HepG2 (cell line): ENCODE measurements at regions not wholly inside any gene's neighbourhood (a gene's known extent, or its start where the extent isn't known, plus 50 kb on each side); places are given as distances from the start of the nearest gene placed in this dataset.
A peak's percentile ranks its signal among the peaks of the same experiment; 100 is the strongest.
"Not testable (repeated sequence)": the region's sequence is repeated elsewhere in the genome, so short reads cannot be mapped to it uniquely, and the experiment has no call there.

Source experiments
- ATAC-seq: fragments of 200-7000 bp; cut with Tn5 transposase; 3 replicates; pipeline ENCODE4 v1.9.1; 2020; ENCODE audit warnings: mild to moderate bottlenecking, moderate library complexity
- BruUV-seq: library from RNA; stranded (reverse); fragments of 400-500 nt; replicated peaks from 2 replicates; lab custom pipeline; 2021; lab: Mats Ljungman, UMichigan
- CTCF ChIA-PET: fragments of 300-600 bp; formaldehyde crosslinking; extraction: SDS; loops from one replicate; lab custom pipeline; 2021; ENCODE audit warnings: low total read pairs, inconsistent platforms, low intra/inter-chr PET ratio; lab: Yijun Ruan, JAX
- POLR2A ChIA-PET: fragments of 350-600 bp; sonication (Branson Sonifier 250); formaldehyde crosslinking; loops from one replicate; lab custom pipeline; 2020; ENCODE audit warnings: antibody characterized with exemption, inconsistent platforms; lab: Yijun Ruan, JAX
- DNase-seq: peaks from one replicate; pipeline ENCODE4 v3.0.0-alpha.2; 2015; ENCODE audit warnings: low spot score
- FAIRE-seq: peaks from 3 replicates; lab custom pipeline; 2011; peaks lifted over from hg19 to GRCh38; lab: Jason Lieb, UNC
- H2AFZ ChIP-seq: one replicate; pipeline ENCODE4 v1.6.1; 2011; ENCODE audit warnings: low read length, inconsistent platforms
- H3K27ac ChIP-seq: fragments of 300-600 bp; 3 replicates; pipeline ENCODE4 v1.8.0; 2011; ENCODE audit warnings: mixed run types, mild to moderate bottlenecking, mixed read lengths, low read length, inconsistent platforms; ENCODE audit not compliant: insufficient read depth; ENCODE audit errors: extremely low read length
- H3K27me3 ChIP-seq, 2 experiments: fragments of 200-600 bp in 1 of 2; 2 replicates in 1 of 2; 3 replicates in 1 of 2; pipeline versions ENCODE4 v1.6.0 to v1.8.0; 2011; ENCODE audit warnings: low read length in 2 of 2, mild to moderate bottlenecking in 2 of 2, moderate library complexity in 2 of 2, inconsistent platforms in 1 of 2; ENCODE audit not compliant: insufficient read depth in 2 of 2, control insufficient read depth in 1 of 2
- H3K36me3 ChIP-seq, 2 experiments: fragments of 200-600 bp in 1 of 2; replicated peaks in 1 of 2; 2 replicates in 1 of 2; 3 replicates in 1 of 2; pipeline versions ENCODE4 v1.5.1 to v1.8.0; 2011; ENCODE audit warnings: low read length in 2 of 2, inconsistent platforms in 1 of 2; ENCODE audit not compliant: insufficient read depth in 2 of 2, control insufficient read depth in 1 of 2
- H3K4me1 ChIP-seq: 2 replicates; pipeline ENCODE4 v1.5.1; 2012; ENCODE audit warnings: low read length, inconsistent platforms; ENCODE audit not compliant: insufficient read depth
- H3K4me2 ChIP-seq: 2 replicates; pipeline ENCODE4 v1.6.0; 2011; ENCODE audit warnings: low read depth, low read length, inconsistent platforms
- H3K4me3 ChIP-seq, 3 experiments: fragments of 200-600 bp in 1 of 3; sonication (generic), shearing (Covaris generic) in 1 of 3; replicated peaks in 1 of 3; 2 replicates each; pipeline ENCODE4 v1.5.1; 2011 to 2016; ENCODE audit warnings: low read length in 3 of 3, inconsistent platforms in 2 of 3, low read depth in 2 of 3, mild to moderate bottlenecking in 2 of 3, control low read depth in 1 of 3, mixed read lengths in 1 of 3; ENCODE audit not compliant: insufficient read depth in 1 of 3
- H3K79me2 ChIP-seq: one replicate; pipeline ENCODE4 v1.6.1; 2011; ENCODE audit warnings: low read length, inconsistent platforms; ENCODE audit not compliant: insufficient read depth
- H3K9ac ChIP-seq: 2 replicates; pipeline ENCODE4 v1.6.0; 2011; ENCODE audit warnings: mild to moderate bottlenecking, low read depth, low read length, inconsistent platforms; ENCODE audit not compliant: insufficient read depth
- H3K9me3 ChIP-seq: 2 replicates; pipeline ENCODE4 v1.5.1; 2012; ENCODE audit warnings: mild to moderate bottlenecking, low read length
- H4K20me1 ChIP-seq: 2 replicates; pipeline ENCODE4 v1.6.0; 2011; ENCODE audit warnings: inconsistent platforms, mild to moderate bottlenecking, low read length, moderate library complexity; ENCODE audit not compliant: insufficient read depth
- ATM ChIP-seq: fragments of 450-650 bp; IDR thresholded peaks from 2 replicates; pipeline ENCODE4 v1.7.1; 2017; ENCODE audit warnings: mild to moderate bottlenecking, borderline replicate concordance
- BHLHE40 ChIP-seq: IDR thresholded peaks from 2 replicates; pipeline ENCODE4 v1.6.1; 2011; ENCODE audit warnings: low read length, improper control_type of control experiment
- ESRRA ChIP-seq: sonication (generic); formaldehyde crosslinking; IDR thresholded peaks from 2 replicates; pipeline ENCODE4 v1.5.1; 2020; ENCODE audit warnings: mild to moderate bottlenecking, low read depth, missing genetic modification reagents
- MAFF ChIP-seq: IDR thresholded peaks from 2 replicates; pipeline ENCODE4 v1.6.1; 2011; ENCODE audit warnings: low read depth, low read length, improper control_type of control experiment
- MAFK ChIP-seq, 2 experiments: IDR thresholded peaks in 1 of 2; conservative IDR thresholded peaks in 1 of 2; 2 replicates each; pipeline ENCODE4 v1.6.1; 2011; ENCODE audit warnings: improper control_type of control experiment in 2 of 2, low read length in 2 of 2
- TBX3 ChIP-seq: fragments of 450-650 bp; IDR thresholded peaks from 2 replicates; pipeline ENCODE4 v1.6.1; 2017; ENCODE audit warnings: antibody characterized with exemption, mild to moderate bottlenecking, inconsistent platforms, borderline replicate concordance
- TP53 ChIP-seq: sonication (generic); formaldehyde crosslinking; conservative IDR thresholded peaks from 2 replicates; pipeline ENCODE4 v1.4.0; 2020; ENCODE audit warnings: missing genetic modification reagents
- U2AF2 ChIP-seq: fragments of 200-400 bp; formaldehyde crosslinking; IDR thresholded peaks from 2 replicates; pipeline ENCODE4 v1.6.1; 2017; ENCODE audit warnings: low read depth, mild to moderate bottlenecking, low read length
- ZSCAN30 ChIP-seq: sonication (generic); formaldehyde crosslinking; IDR thresholded peaks from 2 replicates; pipeline ENCODE4 v1.5.0; 2020; ENCODE audit warnings: mild to moderate bottlenecking, missing genetic modification reagents
- WGBS: methylation state at CpG from one replicate; pipeline ENCODE4 v1.1.6; 2017; ENCODE audit warnings: low lambda C conversion rate; 5-methylcytosine and 5-hydroxymethylcytosine counted together
- in situ Hi-C: cut with HindIII; loops from 2 replicates; pipeline ENCODE4 v1.10.0; 2017; ENCODE audit warnings: low pct_unique_long_range_greater_than_20kb; ENCODE audit not compliant: extremely low pct_ligation_motif_present
- intact Hi-C: fragments of 100-400 bp; cut with micrococcal nuclease; formaldehyde crosslinking; loops from one replicate; pipeline ENCODE4 v1.10.0; 2022; ENCODE audit not compliant: unreplicated experiment
- TF ChIP-seq, protein P1 (sequence below): sonication (generic); formaldehyde crosslinking; IDR thresholded peaks from 2 replicates; pipeline ENCODE4 v1.4.0; 2020; ENCODE audit warnings: missing genetic modification reagents, low read depth, mild to moderate bottlenecking, borderline replicate concordance
- TF ChIP-seq, protein P2 (sequence below): sonication (generic); formaldehyde crosslinking; IDR thresholded peaks from 2 replicates; pipeline ENCODE4 v1.4.0; 2020; ENCODE audit warnings: mild to moderate bottlenecking, missing genetic modification reagents, borderline replicate concordance
- TF ChIP-seq, protein P3 (sequence below): sonication (generic); formaldehyde crosslinking; IDR thresholded peaks from 2 replicates; pipeline ENCODE4 v1.4.0; 2020; ENCODE audit warnings: missing genetic modification reagents, borderline replicate concordance
- TF ChIP-seq, protein P4 (sequence below): sonication (generic); formaldehyde crosslinking; IDR thresholded peaks from 2 replicates; pipeline ENCODE4 v1.5.0; 2020; ENCODE audit warnings: missing genetic modification reagents, mild to moderate bottlenecking, borderline replicate concordance

DNA sequence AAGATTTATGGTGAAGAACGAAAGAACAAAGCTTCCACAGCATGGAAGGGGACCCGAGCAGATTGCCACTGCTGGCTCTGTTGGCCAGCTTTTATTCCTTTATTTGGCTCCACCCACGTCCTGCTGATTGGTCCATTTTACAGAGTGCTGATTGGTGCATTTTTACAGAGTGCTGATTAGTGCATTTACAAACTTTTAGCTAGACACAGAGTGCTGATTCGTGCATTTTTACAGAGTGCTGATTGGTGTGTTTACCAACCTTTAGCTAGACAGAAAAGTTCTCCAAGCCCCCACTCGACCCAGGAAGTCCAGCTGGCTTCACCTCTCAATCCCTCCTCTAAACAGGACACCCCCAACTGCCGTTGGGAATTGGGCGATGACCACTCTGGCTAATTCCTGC, 511.5 kb downstream of the CCER1 start:
- H3K79me2 ChIP-seq, DNase-seq, H4K20me1 ChIP-seq, CTCF ChIA-PET, POLR2A ChIA-PET, H3K9ac ChIP-seq, H2AFZ ChIP-seq, FAIRE-seq, ATAC-seq, H3K27me3 ChIP-seq, intact Hi-C loops, H3K36me3 ChIP-seq, BruUV-seq, in situ Hi-C loops, H3K4me2 ChIP-seq, H3K27ac ChIP-seq, H3K4me1 ChIP-seq, H3K4me3 ChIP-seq: not testable (repeated sequence)
- 4% methylated on average over 5 of the region's 7 CpGs for WGBS
- TF ChIP-seq MAFK (conservative IDR thresholded peaks at IDR 0.05 in 1 of 2, IDR thresholded peaks at IDR 0.05 in 1 of 2; ENCODE audit: low read length in 2 of 2): peak in 1 of 2 experiments; percentile 63; a peak in 3 of 4 replicates
- 0 out of 2 replicates have a peak, but pooled peaks have one; percentile 40 for TF ChIP-seq MAFF
- H3K9me3 ChIP-seq: peaks cover 74% of the 10 kb centered on the region

DNA sequence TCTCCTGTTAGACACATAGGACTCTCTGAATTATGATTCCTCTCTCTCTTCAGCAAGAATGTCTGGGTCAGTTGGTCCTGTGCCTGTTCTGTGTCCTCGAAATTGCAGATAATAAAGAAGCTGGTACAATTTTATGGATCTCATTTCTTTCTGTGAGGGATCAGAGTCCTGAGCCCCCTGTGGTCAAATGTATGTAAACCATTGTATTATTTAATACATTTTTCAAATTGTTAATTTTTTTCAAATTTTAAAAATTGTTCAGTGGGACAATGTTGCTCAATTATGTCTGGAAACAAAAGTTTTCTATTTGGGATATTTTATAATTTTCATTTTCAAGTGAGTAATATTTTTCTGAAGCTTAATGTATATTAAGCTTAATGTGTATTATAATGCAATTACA, 513.5 kb downstream of the CCER1 start:
- Histone ChIP-seq H3K27me3 (no peaks in the 10 kb centered on the region), H2AFZ (no peak overlapping the region), H3K4me1 (no peaks in the 10 kb centered on the region), H3K79me2 (no peaks in the 10 kb centered on the region), H3K4me3 (no peak overlapping the region), H4K20me1 (no peaks in the 10 kb centered on the region), H3K9ac (no peak overlapping the region), H3K36me3 (no peaks in the 10 kb centered on the region), H3K27ac (no peak overlapping the region), H3K9me3 (peaks cover 79% of the 10 kb centered on the region), H3K4me2 (no peak overlapping the region)
- POLR2A ChIA-PET: no interaction called here
- no TSS peak for BruUV-seq
- ATAC-seq (no peak), DNase-seq (no peak), FAIRE-seq (no peak)
- CTCF ChIA-PET: no interaction called here
- intact Hi-C loops (no loop called here), in situ Hi-C loops (no loop called here)
- 5% methylated on average over 1 of the region's 1 CpG for WGBS
- TF ChIP-seq TBX3: no peak
- TF ChIP-seq, protein P1, sequence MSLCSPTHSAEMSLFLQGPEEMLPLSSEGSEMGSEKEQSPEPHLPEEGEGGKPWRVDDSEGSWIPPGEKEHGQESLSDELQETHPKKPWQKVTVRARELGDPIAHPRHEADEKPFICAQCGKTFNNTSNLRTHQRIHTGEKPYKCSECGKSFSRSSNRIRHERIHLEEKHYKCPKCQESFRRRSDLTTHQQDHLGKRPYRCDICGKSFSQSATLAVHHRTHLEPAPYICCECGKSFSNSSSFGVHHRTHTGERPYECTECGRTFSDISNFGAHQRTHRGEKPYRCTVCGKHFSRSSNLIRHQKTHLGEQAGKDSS (CRISPR knock-in tag): no peak
- TF ChIP-seq ESRRA (CRISPR knock-in tag): no peak
- no peak for TF ChIP-seq BHLHE40
- no peak for TF ChIP-seq TP53 (CRISPR knock-in tag)
- TF ChIP-seq ZSCAN30 (CRISPR knock-in tag): no peak
- no peak for TF ChIP-seq ATM
- TF ChIP-seq, protein P2, sequence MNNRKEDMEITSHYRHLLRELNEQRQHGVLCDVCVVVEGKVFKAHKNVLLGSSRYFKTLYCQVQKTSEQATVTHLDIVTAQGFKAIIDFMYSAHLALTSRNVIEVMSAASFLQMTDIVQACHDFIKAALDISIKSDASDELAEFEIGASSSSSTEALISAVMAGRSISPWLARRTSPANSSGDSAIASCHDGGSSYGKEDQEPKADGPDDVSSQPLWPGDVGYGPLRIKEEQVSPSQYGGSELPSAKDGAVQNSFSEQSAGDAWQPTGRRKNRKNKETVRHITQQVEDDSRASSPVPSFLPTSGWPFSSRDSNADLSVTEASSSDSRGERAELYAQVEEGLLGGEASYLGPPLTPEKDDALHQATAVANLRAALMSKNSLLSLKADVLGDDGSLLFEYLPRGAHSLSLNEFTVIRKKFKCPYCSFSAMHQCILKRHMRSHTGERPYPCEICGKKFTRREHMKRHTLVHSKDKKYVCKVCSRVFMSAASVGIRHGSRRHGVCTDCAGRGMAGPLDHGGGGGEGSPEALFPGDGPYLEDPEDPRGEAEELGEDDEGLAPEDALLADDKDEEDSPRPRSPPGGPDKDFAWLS (CRISPR knock-in tag): no peak
- no peak for TF ChIP-seq U2AF2
- TF ChIP-seq, protein P3, sequence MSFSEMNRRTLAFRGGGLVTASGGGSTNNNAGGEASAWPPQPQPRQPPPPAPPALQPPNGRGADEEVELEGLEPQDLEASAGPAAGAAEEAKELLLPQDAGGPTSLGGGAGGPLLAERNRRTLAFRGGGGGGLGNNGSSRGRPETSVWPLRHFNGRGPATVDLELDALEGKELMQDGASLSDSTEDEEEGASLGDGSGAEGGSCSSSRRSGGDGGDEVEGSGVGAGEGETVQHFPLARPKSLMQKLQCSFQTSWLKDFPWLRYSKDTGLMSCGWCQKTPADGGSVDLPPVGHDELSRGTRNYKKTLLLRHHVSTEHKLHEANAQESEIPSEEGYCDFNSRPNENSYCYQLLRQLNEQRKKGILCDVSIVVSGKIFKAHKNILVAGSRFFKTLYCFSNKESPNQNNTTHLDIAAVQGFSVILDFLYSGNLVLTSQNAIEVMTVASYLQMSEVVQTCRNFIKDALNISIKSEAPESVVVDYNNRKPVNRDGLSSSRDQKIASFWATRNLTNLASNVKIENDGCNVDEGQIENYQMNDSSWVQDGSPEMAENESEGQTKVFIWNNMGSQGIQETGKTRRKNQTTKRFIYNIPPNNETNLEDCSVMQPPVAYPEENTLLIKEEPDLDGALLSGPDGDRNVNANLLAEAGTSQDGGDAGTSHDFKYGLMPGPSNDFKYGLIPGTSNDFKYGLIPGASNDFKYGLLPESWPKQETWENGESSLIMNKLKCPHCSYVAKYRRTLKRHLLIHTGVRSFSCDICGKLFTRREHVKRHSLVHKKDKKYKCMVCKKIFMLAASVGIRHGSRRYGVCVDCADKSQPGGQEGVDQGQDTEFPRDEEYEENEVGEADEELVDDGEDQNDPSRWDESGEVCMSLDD (CRISPR knock-in tag): no peak
- TF ChIP-seq, protein P4, sequence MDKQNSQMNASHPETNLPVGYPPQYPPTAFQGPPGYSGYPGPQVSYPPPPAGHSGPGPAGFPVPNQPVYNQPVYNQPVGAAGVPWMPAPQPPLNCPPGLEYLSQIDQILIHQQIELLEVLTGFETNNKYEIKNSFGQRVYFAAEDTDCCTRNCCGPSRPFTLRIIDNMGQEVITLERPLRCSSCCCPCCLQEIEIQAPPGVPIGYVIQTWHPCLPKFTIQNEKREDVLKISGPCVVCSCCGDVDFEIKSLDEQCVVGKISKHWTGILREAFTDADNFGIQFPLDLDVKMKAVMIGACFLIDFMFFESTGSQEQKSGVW: no peak
